K562 (cell line): ENCODE measurements at regions not wholly inside any gene's neighbourhood (a gene's known extent, or its start where the extent isn't known, plus 50 kb on each side); places are given as distances from the start of the nearest gene placed in this dataset.

Source experiments
- ATAC-seq: fragments of 200-7000 bp; cut with Tn5 transposase; 3 replicates; pipeline ENCODE4 v1.9.1; 2020; ENCODE audit warnings: moderate library complexity
- BruUV-seq: library from RNA; stranded (reverse); fragments of 400-500 nt; replicated peaks from 2 replicates; lab custom pipeline; 2021; lab: Mats Ljungman, UMichigan
- CTCF ChIA-PET: fragments of 300-600 bp; formaldehyde crosslinking; extraction: SDS; loops from one replicate; lab custom pipeline; 2021; ENCODE audit warnings: low intra/inter-chr PET ratio; lab: Yijun Ruan, JAX
- POLR2A ChIA-PET: fragments of 300-600, 350-650 bp; sonication (Branson Sonifier 250); formaldehyde crosslinking; extraction: SDS; loops from one replicate; lab custom pipeline; 2021; ENCODE audit warnings: antibody characterized with exemption, inconsistent platforms; lab: Yijun Ruan, JAX
- DNase-seq, 4 experiments: peaks; one replicate each; pipeline versions ENCODE4 v3.0.0 to v3.0.0-alpha.2; 2011 to 2018; ENCODE audit warnings: low spot score in 3 of 4, mixed read lengths in 3 of 4; ENCODE audit errors: extremely low read depth in 1 of 4
- FAIRE-seq: peaks from 2 replicates; lab custom pipeline; 2011; peaks lifted over from hg19 to GRCh38; lab: Jason Lieb, UNC
- H2AFZ ChIP-seq: 2 replicates; pipeline ENCODE4 v1.6.0; 2011; ENCODE audit warnings: low read depth, low read length, control low read depth, inconsistent platforms
- H3K27ac ChIP-seq: fragments of 200-600 bp; 3 replicates; pipeline ENCODE4 v1.8.0; 2011; ENCODE audit warnings: low read depth, mild to moderate bottlenecking, control low read depth, inconsistent platforms, low read length, moderate library complexity, mixed read lengths; ENCODE audit errors: extremely low read depth
- H3K27me3 ChIP-seq, 2 experiments: fragments of 300-600 bp in 1 of 2; 2 replicates in 1 of 2; 3 replicates in 1 of 2; pipeline versions ENCODE4 v1.6.0 to v1.8.0; 2011; ENCODE audit warnings: inconsistent platforms in 2 of 2, low read length in 2 of 2, mild to moderate bottlenecking in 1 of 2, mixed read lengths in 1 of 2, moderate library complexity in 1 of 2; ENCODE audit not compliant: control insufficient read depth in 2 of 2, insufficient read depth in 2 of 2
- H3K36me3 ChIP-seq: fragments of 300-600 bp; 3 replicates; pipeline ENCODE4 v1.8.0; 2011; ENCODE audit warnings: mild to moderate bottlenecking, low read length, inconsistent platforms; ENCODE audit not compliant: control insufficient read depth, insufficient read depth
- H3K4me1 ChIP-seq, 2 experiments: fragments of 200-600 bp in 1 of 2; replicated peaks in 1 of 2; 2 replicates in 1 of 2; 3 replicates in 1 of 2; pipeline versions ENCODE4 v1.5.1 to v1.8.0; 2011; ENCODE audit warnings: inconsistent platforms in 2 of 2, low read length in 2 of 2, mild to moderate bottlenecking in 1 of 2, mixed read lengths in 1 of 2, moderate library complexity in 1 of 2; ENCODE audit not compliant: control insufficient read depth in 2 of 2, insufficient read depth in 2 of 2
- H3K4me2 ChIP-seq: 2 replicates; pipeline ENCODE4 v1.6.1; 2011; ENCODE audit warnings: low read length, control low read depth, inconsistent platforms, mixed read lengths; ENCODE audit not compliant: insufficient read depth
- H3K4me3 ChIP-seq: fragments of 200-600 bp; sonication (generic), shearing (Covaris generic); 2 replicates; pipeline ENCODE4 v1.5.1; 2016; ENCODE audit warnings: control low read depth, inconsistent platforms
- H3K79me2 ChIP-seq: fragments of 200-600 bp; 3 replicates; pipeline ENCODE4 v1.8.0; 2011; ENCODE audit warnings: low read length, inconsistent platforms; ENCODE audit not compliant: control insufficient read depth, insufficient read depth
- H3K9ac ChIP-seq, 2 experiments: 2 replicates each; pipeline versions ENCODE4 v1.6.0 to v1.6.1; 2011; ENCODE audit warnings: low read depth in 2 of 2, low read length in 2 of 2, control low read depth in 1 of 2, inconsistent platforms in 1 of 2, mild to moderate bottlenecking in 1 of 2, mixed read lengths in 1 of 2; ENCODE audit not compliant: insufficient read depth in 1 of 2
- H3K9me1 ChIP-seq: one replicate; pipeline ENCODE4 v1.6.0; 2011; ENCODE audit warnings: inconsistent platforms, mild to moderate bottlenecking, low read length, moderate library complexity; ENCODE audit not compliant: control insufficient read depth, insufficient read depth
- H3K9me3 ChIP-seq: replicated peaks from 2 replicates; pipeline ENCODE4 v1.5.1; 2011; ENCODE audit warnings: low read depth, low read length, inconsistent platforms; ENCODE audit not compliant: control insufficient read depth, insufficient read depth
- H4K20me1 ChIP-seq: replicated peaks from 2 replicates; pipeline ENCODE4 v1.6.1; 2011; ENCODE audit warnings: low read length, inconsistent platforms, mixed read lengths; ENCODE audit not compliant: control insufficient read depth, insufficient read depth
- DACH1 ChIP-seq: fragments of 450-650 bp; IDR thresholded peaks from 2 replicates; pipeline ENCODE4 v1.6.1; 2018; ENCODE audit not compliant: partially characterized antibody
- NUFIP1 ChIP-seq: fragments of 450-650 bp; IDR thresholded peaks from 2 replicates; pipeline ENCODE4 v1.6.1; 2018; ENCODE audit not compliant: partially characterized antibody
- PBX2 ChIP-seq, 2 experiments: IDR thresholded peaks in 1 of 2; conservative IDR thresholded peaks in 1 of 2; 2 replicates each; pipeline ENCODE4 v1.6.1; 2016; ENCODE audit warnings: low read depth in 2 of 2, mild to moderate bottlenecking in 1 of 2, missing compliant biosample characterization in 1 of 2, missing genetic modification characterization in 1 of 2, moderate library complexity in 1 of 2
- PCBP1 ChIP-seq: fragments of 200-400 bp; formaldehyde crosslinking; IDR thresholded peaks from 2 replicates; pipeline ENCODE4 v1.6.1; 2018; ENCODE audit warnings: mild to moderate bottlenecking, low read depth, low read length; ENCODE audit not compliant: poor library complexity, severe bottlenecking
- PHF20 ChIP-seq: fragments of 450-650 bp; IDR thresholded peaks from 2 replicates; pipeline ENCODE4 v1.6.1; 2018; ENCODE audit not compliant: partially characterized antibody
- ZNF217 ChIP-seq: sonication (generic); formaldehyde crosslinking; IDR thresholded peaks from 2 replicates; pipeline ENCODE4 v1.8.0; 2022; ENCODE audit warnings: mild to moderate bottlenecking, missing genetic modification reagents
- ZNF561 ChIP-seq: fragments of 450-650 bp; formaldehyde crosslinking; conservative IDR thresholded peaks from 2 replicates; pipeline ENCODE4 v1.4.0; 2020; ENCODE audit warnings: mild to moderate bottlenecking, moderate library complexity
- WGBS: fragments of 100-300 bp; shearing (Covaris generic); methylation state at CpG from one replicate; pipeline ENCODE4 v1.1.6; 2016; ENCODE audit warnings: low coverage, mixed read lengths; ENCODE audit not compliant: insufficient coverage; ENCODE audit errors: missing lambda C conversion rate; 5-methylcytosine and 5-hydroxymethylcytosine counted together
- in situ Hi-C: fragments of 300-500 bp; cut with MboI; formaldehyde crosslinking; loops from 4 replicates; pipeline ENCODE4 v1.15.0; 2018; ENCODE audit warnings: inconsistent platforms, mixed read lengths
- intact Hi-C: fragments of 100-400 bp; cut with micrococcal nuclease; formaldehyde crosslinking; loops from 2 replicates; pipeline ENCODE4 v1.14.2; 2022

GRCh38 chr3:152149832-152150231, 118.9 kb upstream of the MBNL1 start:
- in situ Hi-C loops (no loop called here), intact Hi-C loops (no loop called here)
- Histone ChIP-seq H3K27me3 (no peaks in the 10 kb centered on the region), H3K9me3 (no peaks in the 10 kb centered on the region), H4K20me1 (no peaks in the 10 kb centered on the region), H3K9me1 (no peaks in the 10 kb centered on the region), H2AFZ (0 out of 2 replicates have a peak overlapping the region, but pooled peaks have one; percentile 27), H3K79me2 (no peaks in the 10 kb centered on the region), H3K9ac (no peak overlapping the region), H3K4me2 (no peak overlapping the region), H3K4me3 (no peak overlapping the region), H3K4me1 (no peaks in the 10 kb centered on the region), H3K27ac (no peak overlapping the region), H3K36me3 (no peaks in the 10 kb centered on the region)
- ChIA-PET POLR2A (no interaction called here), CTCF (no interaction called here)
- BruUV-seq: no TSS peak
- DNase-seq: no peak
- no peak for TF ChIP-seq PHF20
- no peak for TF ChIP-seq PBX2 (CRISPR knock-in tag; IDR thresholded peaks at IDR 0.05; ENCODE audit: low read depth)
- TF ChIP-seq PBX2 (tag; conservative IDR thresholded peaks at IDR 0.05; ENCODE audit: low read depth): no peak
- TF ChIP-seq PCBP1: no peak
- no peak for TF ChIP-seq ZNF561 (CRISPR knock-in tag)
- TF ChIP-seq NUFIP1: no peak
- TF ChIP-seq ZNF217 (CRISPR knock-in tag): no peak
- TF ChIP-seq DACH1: no peak
- WGBS: 43% methylated on average over 1 of the region's 1 CpG
- no peak for ATAC-seq
- FAIRE-seq: no peak
